HG02610 (cell line): ENCODE measurements at regions not wholly inside any gene's neighbourhood (a gene's known extent, or its start where the extent isn't known, plus 50 kb on each side); places are given as distances from the start of the nearest gene placed in this dataset.
"Not testable (repeated sequence)": the region's sequence is repeated elsewhere in the genome, so short reads cannot be mapped to it uniquely, and the experiment has no call there.

Experiments
- ATAC-seq: cut with Tn5 transposase; IDR thresholded peaks from one replicate; pipeline ENCODE4 v1.9.1; 2021; ENCODE audit warnings: mild to moderate bottlenecking, moderate library complexity; ENCODE audit not compliant: unreplicated experiment

DNA sequence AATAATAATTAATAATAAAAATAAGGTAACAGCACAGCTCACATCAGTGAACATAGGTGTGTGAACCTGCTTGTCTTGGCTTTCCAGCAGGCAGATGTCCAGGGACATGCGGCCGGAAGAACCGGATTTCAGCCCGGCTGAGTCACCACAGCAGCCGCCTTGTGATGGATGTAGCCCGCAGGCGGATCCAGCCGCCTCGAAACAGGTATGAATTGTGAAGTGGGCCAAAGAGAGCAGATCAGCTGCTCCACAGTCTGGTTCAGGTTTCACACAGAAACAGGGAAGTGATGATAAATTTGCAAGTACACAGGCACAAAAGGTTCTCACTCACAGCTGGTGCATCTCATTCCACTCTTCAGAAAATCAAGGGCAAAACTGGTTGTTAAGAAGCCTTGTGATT, 55.1 kb downstream of the ID4 start:
- ATAC-seq, result no peak

DNA sequence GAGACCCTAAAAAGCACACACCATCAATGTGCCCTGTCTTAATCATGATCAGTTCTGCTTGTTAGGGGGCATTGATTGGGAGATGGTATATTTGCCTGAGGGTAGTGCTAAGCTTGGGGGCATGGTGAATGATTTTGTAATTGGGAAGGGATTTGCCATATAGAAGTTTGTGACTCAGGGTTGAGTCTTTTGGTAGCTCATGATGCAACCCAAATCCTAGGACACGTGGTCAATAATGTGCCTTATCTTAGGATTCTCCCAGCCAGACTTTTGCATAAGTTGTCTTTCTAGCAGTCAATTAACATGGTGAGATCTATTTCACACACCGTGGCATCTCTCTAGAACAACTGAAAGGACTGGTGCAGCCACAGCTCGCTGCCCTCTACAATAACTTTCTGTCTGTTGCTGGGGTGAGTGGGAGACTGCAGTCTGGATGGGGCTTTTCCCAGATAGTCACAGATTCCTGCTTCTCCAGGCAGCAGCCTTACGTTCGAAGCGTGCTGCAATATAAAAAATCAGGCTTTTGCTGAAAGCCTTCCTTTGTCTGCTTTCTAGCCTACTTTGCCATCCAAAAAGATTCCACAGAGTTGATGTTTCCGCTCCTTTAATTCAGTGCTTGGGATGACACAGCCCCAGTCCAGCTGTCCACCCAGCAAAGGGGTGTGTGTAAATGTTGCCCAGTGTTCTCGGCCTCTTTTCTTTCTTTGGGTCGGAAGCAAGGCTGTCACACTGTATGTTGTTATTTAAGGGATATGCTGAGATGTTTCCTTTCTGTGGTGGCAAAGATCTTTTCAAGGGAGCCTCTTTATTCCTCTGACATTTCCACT, 58.9 kb downstream of the ID4 start:
- no peak for ATAC-seq

DNA sequence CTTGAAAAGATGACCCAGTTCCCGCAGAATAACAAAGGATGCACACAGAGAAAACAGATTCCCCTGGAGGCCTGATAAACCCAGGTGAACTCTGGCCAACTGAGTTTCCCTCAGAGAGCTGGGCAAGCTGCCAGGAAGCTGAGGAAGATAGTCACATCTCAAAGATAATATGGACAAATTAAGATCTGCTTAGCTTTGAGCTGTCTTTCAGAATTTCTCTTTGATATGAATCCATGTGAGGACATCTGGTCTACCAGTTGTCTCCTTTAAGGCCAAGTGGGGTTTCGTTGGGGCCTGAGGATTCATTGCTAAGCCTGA, 59.5 kb downstream of the ID4 start:
- ATAC-seq, result no peak

DNA sequence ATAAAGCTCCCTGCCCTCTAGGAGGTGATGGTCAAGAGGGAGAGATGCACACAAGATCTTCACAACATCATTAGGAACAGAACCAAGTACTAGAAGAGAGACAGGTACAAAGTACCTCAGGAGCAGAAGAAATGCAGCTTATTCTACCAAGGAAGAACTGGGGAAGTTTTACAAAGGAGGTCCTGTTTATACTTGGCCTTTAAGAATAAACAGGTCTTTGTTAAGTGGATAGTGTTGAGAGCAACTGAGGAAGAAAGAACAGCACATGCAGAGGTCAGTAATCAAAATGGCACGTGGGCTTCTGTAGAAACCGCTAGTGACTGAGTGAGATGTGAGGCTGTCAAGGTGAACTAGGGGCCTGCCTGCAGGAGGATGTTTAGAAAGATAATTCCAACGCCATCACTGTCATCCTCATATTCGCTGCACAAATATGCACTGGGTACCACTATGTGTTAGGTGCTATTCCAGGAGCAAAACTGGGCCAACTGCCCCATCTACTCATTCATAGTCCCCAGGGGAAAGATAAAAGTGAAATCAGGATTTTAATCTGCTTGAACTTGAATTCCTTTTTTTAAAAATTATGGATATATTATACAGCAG, 61.1 kb downstream of the ID4 start:
- no peak for ATAC-seq

DNA sequence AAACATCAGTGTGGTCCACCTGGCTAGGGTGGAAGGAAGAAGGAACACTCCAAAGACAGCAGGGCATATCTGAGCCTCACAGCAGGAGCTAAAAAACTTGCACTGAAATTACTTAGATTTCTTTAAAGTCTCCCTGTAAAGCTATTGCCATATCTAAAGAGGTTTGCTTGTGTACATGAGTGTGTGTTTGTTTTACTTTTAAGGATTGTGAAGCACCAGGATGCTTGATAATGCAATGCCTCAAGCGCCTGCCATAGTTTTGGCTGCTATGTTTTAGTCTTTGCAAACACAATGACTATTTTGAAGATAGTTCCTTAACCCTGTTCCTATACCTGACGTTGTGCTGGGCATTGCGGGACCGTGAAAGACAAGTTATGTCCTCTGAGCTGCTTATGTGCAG, 65.0 kb downstream of the ID4 start:
- no peak for ATAC-seq

DNA sequence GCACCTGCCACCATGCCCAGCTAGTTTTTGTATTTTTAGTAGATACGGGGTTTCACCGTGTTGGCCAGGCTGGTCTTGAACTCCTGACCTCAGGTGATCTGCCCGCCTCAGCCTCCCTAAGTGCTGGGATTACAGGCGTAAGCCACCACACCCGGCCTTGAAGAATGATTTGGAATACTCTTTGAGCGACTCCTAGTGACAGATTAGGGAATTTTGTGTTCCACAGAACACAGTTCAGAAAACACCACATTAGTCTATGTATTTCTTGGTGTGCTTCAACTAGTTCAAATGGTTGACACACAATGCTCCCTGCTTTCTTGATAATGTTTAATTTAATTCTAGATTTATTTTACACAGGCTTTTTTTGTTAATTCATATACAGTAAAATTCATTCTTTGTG, 67.2 kb downstream of the ID4 start:
- ATAC-seq, result not testable (repeated sequence)

DNA sequence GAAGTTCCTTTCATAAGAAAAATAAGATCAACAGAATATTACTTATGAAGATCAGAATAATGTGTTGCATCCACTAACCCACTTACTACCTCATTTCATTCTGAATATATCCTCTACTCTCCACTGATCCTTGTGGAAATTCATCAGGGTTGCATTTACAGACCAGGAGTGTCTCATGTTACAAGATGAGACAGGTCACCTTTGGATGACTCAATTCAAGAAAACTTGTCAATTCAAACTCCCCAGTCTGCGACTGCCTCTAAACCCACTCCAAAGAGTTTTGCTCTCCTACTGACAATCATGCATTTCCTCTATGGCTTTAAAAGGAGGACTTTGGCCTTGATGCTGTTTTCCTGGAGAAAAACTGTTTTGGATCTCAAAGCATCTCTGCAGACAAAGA, 68.4 kb downstream of the ID4 start:
- ATAC-seq, result peak; percentile 67

DNA sequence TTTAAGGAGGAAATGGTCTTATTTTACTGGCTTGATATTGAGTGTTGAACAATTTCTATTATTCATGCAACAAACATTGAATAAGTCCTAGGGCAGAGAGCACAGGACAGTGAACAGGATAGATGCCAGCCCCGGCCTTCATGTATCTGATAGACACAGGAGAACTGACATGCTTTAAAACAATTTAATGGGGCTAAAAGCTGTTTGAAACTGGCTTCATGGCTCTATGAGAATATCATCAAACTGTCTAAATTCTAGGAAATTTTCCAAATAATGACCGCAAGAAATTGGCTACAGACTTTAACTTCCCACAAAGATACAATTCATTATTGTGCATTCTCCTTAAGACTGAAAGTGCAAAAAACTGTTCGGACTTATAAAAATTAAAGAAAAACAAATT, 69.0 kb downstream of the ID4 start:
- no peak for ATAC-seq

DNA sequence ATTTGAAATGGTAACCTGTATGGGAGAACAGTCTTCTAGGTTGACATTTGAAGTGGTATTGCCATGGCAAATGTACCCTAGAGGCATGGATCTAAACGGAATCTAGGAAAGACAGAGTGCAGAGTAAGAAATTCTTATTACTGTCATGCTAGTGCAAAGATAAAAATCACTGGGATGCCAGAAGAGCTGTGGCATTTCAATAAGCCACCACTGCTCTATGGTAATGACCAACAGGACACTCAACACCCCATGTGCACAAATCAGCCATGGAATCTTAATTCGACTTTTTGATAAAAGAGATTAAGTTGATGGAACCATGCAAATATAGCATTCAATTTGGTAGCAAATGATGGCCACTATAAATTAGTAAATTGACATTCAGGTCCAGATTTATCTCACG, 74.1 kb downstream of the ID4 start:
- ATAC-seq, result no peak

DNA sequence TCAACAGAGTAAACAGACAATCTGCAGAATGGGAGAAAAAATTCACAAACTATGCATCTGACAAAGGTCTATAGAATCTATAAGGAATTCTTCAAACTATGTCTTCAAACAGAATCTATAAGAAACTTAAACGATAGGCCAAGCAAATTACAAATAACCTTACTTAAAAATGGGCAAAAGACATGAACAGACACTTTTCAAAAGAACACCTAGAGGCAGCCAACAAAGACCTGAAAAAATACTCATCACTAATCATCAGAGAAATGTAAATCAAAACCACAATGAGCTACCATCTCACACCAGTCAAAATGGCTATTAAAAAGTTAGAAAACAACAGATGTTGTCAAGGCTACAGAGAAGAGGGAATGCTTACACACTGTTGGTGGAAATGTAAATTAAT, 81.3 kb downstream of the ID4 start:
- ATAC-seq, result no peak

DNA sequence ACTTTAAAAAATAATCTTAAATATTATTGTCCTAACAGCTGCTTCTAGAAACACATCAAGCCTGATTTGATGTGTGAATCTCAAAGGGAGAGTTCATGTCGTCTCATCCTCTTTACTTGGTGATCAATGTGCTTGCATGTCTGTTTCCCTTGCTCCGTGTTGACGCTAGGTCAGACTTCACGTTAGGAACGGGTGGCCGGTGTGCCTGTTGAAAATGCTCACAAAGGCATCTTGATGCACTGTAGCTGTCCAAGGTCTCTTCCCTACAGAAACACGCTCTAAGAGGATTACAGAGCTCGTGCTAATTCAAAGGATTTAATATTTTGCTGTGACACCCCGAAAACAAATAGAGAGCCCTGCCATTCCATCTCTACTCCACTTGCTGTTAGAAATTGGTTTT, 84.6 kb downstream of the ID4 start:
- ATAC-seq, result no peak

DNA sequence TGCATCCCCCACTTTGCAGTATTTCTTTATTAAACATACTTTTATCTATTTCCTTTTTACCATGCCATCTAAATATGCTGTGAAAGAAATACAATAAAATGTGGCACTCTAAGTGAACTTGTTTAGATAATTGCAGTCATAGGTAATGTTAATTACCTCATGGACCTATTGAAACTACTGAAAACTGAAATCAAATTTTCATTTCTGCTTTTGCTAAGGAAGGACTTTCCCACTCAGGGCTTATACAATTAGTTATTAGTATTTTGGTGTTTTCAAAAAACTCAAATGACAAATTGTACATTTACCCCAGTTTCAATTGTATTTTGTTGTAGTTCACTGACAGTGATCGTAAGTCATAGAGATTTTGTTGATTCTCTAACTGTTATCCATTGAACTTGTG, 88.4 kb downstream of the ID4 start:
- ATAC-seq, result no peak

DNA sequence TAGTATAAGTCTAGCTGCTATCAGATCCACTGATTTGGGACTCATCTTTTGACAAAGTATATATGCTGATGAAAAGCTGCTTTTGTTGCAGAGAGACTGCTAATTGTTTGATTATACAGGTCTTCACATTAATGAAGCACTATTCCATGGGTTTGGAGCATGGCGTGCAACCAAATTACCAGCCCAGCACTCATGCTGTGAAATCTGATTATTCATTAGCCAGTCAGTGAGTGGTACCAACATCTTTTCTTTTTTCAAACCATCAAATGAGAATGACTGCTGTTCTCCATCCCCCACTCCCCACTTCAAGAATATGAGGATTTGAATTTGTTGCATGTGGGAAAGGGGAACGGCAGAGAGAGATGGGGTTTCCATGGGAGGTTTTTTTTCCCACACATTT, 91.3 kb downstream of the ID4 start:
- no peak for ATAC-seq

DNA sequence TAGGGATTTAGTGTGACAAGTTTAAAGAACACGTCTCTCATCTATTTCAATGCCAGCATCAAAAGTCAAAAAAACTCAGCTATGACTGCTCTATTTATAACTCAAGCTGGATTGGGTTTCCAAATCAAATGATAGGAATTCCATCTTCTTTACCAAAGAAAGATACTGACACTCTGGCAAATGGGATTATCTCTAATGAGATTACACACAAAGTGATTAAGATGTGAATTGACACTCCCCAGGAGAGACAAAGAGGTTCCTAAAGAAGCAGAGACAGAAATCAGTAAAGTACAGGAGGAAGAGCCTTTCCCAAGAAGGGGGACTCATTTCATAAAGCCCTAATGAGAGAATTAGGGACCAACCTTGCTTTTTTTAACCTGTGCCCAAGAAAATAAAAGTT, 92.1 kb downstream of the ID4 start:
- no peak for ATAC-seq

DNA sequence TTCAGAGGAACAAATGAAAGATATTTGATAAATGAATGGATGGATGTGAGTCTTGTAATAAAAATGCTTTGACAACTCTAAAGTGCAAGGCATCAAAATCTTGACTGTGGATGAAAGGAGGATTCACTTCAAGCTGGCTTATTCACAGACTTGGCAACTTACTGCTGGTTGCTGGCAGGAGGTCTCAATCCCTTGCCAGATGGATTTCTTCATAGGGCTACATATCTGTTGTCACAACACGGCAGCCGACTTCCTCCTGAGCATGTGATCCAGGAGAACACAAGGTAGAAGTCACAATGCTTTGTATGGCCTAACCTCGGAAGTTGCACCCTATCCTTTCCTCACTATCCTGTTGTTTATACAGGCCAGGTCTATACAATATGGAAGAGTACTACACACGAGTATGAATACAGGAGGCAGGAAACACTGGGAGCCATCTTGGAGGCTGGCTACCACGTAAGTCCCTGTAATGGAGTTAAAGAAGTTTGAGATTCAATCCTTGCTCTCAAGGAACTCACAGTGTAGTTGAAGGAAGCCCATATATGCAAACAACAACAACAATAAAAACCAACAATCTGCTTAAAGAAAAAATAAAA, 97.9 kb downstream of the ID4 start:
- no peak for ATAC-seq

DNA sequence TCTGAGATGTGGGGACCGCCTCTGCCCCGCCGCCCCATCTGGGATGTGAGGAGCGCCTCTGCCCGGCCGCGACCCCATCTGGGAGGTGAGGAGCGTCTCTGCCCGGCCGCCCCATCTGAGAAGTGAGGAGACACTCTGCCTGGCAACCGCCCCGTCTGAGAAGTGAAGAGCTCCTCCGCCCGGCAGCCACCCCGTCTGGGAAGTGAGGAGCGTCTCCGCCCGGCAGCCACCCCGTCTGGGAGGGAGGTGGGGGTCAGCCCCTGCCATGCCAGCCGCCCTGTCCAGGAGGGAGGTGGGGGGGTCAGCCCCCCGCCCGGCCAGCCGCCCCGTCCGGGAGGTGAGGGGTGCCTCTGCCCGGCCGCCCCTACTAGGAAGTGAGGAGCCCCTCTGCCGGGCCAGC, 102.2 kb downstream of the ID4 start:
- ATAC-seq, result not testable (repeated sequence)

DNA sequence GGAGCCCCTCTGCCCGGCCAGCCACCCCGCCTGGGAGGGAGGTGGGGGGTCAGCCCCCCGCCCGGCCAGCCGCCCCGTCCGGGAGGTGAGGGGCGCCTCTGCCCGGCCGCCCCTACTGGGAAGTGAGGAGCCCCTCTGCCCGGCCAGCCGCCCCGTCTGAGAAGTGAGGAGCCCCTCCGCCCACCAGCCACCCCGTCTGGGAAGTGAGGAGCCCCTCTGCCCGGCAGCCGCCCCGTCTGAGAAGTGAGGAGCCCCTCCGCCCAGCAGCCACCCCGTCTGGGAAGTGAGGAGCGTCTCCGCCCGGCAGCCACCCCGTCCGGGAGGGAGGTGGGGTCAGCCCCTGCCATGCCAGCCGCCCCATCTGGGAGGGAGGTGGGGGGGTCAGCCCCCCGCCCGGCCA, 102.8 kb downstream of the ID4 start:
- ATAC-seq, result not testable (repeated sequence)

DNA sequence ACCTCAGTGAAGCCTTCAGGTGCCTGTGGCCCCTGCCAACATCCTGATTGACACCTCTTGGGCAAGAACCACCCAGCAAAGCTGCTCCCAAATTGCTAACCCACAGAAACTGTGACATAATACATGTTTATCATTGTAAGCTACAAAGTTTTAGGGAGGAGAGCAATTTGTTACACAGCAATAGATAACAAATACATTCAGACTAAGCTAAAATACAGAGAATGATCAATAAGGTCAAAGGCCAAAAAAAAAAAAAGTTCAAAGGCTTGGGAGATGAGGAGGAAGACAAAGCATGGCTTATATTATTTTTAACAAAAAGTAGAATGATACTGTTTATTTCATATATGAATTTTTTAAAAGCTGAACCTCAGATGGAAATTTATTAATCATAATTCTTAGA, 105.9 kb downstream of the ID4 start:
- no peak for ATAC-seq

DNA sequence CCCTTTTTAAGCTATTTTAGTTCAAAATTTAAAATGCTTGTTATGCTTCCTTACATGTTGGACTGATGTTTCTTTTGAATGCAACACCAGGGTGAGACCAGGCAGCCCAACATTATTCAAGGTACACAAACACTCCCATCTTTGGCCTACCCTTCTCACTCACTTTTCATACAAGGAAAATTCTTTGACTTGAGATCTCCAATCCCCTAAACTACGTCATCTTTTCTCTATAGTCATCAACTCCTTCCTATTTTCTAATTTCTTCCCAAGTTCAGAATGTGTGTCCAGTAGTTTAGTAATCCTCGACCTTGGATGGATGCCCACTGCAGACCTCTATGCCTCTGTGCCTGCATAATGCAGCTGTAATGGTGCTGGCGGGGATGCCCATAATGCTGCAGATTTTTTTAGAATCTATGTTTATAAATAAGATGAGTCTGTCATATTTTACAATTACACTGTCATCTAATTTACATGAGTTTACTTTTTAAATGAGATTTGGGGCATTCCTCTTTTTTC, 108.7 kb downstream of the ID4 start:
- ATAC-seq, result no peak

DNA sequence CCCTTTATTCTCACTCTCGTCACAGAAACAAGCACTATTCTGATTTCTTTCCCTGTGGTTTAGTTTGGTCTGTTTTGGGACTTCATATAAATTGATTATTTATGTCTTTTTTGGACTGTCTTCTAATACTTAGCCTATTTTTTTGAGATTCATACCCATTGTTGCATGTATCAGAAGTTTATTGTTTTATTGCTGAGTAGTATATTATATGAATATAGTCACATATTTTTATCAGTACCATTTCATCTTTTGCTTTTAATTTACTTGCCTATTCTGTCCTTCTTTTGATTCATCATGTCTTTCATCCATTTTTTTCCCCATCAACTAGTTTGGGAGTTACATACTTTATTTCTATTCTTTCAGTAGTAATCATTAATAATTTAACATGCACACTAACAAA, 112.0 kb downstream of the ID4 start:
- no peak for ATAC-seq

DNA sequence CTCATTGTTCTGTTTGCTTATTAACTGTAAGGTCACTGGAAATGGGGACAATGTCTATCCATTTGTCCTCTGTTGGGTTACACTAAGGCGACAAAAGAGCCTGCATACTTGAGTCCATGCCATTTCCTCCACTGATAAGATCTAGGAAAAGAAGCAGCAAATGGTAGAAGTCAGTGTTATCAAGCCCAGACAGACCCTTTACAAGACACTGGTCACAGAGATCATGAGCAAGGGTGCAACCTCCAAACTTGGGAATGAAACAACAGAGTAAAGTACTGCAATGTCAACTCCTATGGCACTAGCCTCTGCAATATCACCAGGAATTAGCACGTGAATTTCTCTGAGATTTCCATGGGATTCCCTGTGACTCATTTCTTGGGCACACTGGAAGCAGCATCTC, 126.9 kb downstream of the ID4 start:
- no peak for ATAC-seq

DNA sequence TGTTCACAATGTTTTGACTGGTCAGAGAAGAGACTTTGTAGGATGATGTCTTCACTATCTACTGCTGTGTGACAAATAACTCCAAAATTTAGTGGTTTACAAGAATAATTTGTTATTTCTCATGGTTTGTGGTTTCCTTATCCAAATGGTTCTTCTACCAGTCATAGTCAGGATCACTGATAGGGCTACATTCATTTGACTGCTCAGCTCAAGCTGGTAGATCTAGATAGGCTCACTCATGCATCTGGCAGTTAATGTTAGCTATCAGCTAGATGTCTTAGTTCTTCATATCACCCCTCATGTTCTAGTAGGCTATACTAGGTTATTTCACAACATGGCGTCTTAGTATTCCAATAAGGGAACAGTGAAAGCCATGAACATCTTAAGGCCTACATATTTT, 131.0 kb downstream of the ID4 start:
- no peak for ATAC-seq
